SU-DHL-6 (cell line): ENCODE measurements at regions not wholly inside any gene's neighbourhood (a gene's known extent, or its start where the extent isn't known, plus 50 kb on each side); places are given as distances from the start of the nearest gene placed in this dataset.

Experiments used
- CTCF ChIP-seq: fragments of 200-600 bp; sonication (generic); IDR thresholded peaks from one replicate; pipeline ENCODE4 v1.5.1; 2017; ENCODE audit warnings: antibody characterized with exemption, mild to moderate bottlenecking, low read length, moderate library complexity; ENCODE audit not compliant: insufficient read depth, poor library complexity, severe bottlenecking
- EZH2phosphoT487 ChIP-seq: fragments of 200-600 bp; sonication (generic), shearing (Covaris generic); conservative IDR thresholded peaks from 2 replicates; pipeline ENCODE4 v1.6.1; 2018; ENCODE audit warnings: mild to moderate bottlenecking, antibody characterized with exemption, low read length, moderate library complexity, mixed read lengths

GRCh38 chr11:49505231-49505630 is 296.8 kb upstream of the FOLH1 start:
- TF ChIP-seq CTCF: no peak
- no peak for TF ChIP-seq EZH2phosphoT487
